OCI-LY1 (cell line): ENCODE measurements at regions not wholly inside any gene's neighbourhood (a gene's known extent, or its start where the extent isn't known, plus 50 kb on each side); places are given as distances from the start of the nearest gene placed in this dataset.

Experiments used
- H2AFZ ChIP-seq: fragments of 200-600 bp; sonication (generic), shearing (Covaris generic); 2 replicates; pipeline ENCODE4 v1.6.0; 2014; ENCODE audit warnings: antibody characterized with exemption, mild to moderate bottlenecking, low read length
- H3F3A ChIP-seq: fragments of 200-600 bp; sonication (generic), shearing (Covaris generic); 2 replicates; pipeline ENCODE4 v1.6.0; 2014; ENCODE audit warnings: mild to moderate bottlenecking, antibody characterized with exemption, low read length, moderate library complexity; ENCODE audit not compliant: insufficient read depth
- H3K27ac ChIP-seq: fragments of 200-600 bp; sonication (generic); 2 replicates; pipeline ENCODE4 v1.5.1; 2014; ENCODE audit warnings: low read length, mixed run types, mild to moderate bottlenecking, low read depth; ENCODE audit not compliant: poor library complexity, severe bottlenecking
- H3K27me3 ChIP-seq: fragments of 200-600 bp; sonication (generic); 2 replicates; pipeline ENCODE4 v1.6.0; 2014; ENCODE audit warnings: antibody characterized with exemption, mild to moderate bottlenecking, low read length, moderate library complexity; ENCODE audit not compliant: insufficient read depth
- H3K36me3 ChIP-seq: fragments of 200-600 bp; sonication (generic); 2 replicates; pipeline ENCODE4 v1.6.1; 2014; ENCODE audit warnings: mild to moderate bottlenecking, antibody characterized with exemption, low read length, moderate library complexity, mixed read lengths; ENCODE audit not compliant: insufficient read depth
- H3K4me1 ChIP-seq: fragments of 200-600 bp; sonication (generic); 2 replicates; pipeline ENCODE4 v1.5.1; 2014; ENCODE audit warnings: mild to moderate bottlenecking, low read length, moderate library complexity; ENCODE audit not compliant: insufficient read depth, severe bottlenecking
- H3K4me2 ChIP-seq: fragments of 200-600 bp; sonication (generic), shearing (Covaris generic); 2 replicates; pipeline ENCODE4 v1.6.1; 2014; ENCODE audit warnings: low read length
- H3K4me3 ChIP-seq: fragments of 200-600 bp; sonication (generic); 2 replicates; pipeline ENCODE4 v1.5.1; 2014; ENCODE audit warnings: low read length, low read depth, mild to moderate bottlenecking, mixed read lengths; ENCODE audit not compliant: poor library complexity, severe bottlenecking
- H3K79me2 ChIP-seq: fragments of 200-600 bp; shearing (Covaris generic); 2 replicates; pipeline ENCODE4 v1.6.1; 2016; ENCODE audit warnings: mixed run types, low read length, mixed read lengths; ENCODE audit not compliant: insufficient read depth
- H3K9ac ChIP-seq: fragments of 200-600 bp; sonication (generic), shearing (Covaris generic); 2 replicates; pipeline ENCODE4 v1.6.1; 2014; ENCODE audit warnings: mild to moderate bottlenecking, low read length, mixed read lengths
- H3K9me2 ChIP-seq: fragments of 200-600 bp; sonication (generic), shearing (Covaris generic); 2 replicates; pipeline ENCODE4 v1.6.1; 2014; ENCODE audit warnings: low read depth, mild to moderate bottlenecking, low read length, mixed read lengths
- H3K9me3 ChIP-seq: fragments of 200-600 bp; shearing (Covaris generic); 2 replicates; pipeline ENCODE4 v1.6.1; 2014; ENCODE audit warnings: low read length, mixed read lengths
- H4K20me1 ChIP-seq: fragments of 200-600 bp; sonication (generic), shearing (Covaris generic); 2 replicates; pipeline ENCODE4 v1.6.0; 2016; ENCODE audit warnings: mild to moderate bottlenecking, low read length; ENCODE audit not compliant: insufficient read depth
- EZH2 ChIP-seq: fragments of 200-600 bp; sonication (generic), shearing (Covaris generic); IDR thresholded peaks from 2 replicates; pipeline ENCODE4 v1.8.0; 2017; ENCODE audit warnings: borderline replicate concordance, mixed run types, mild to moderate bottlenecking, antibody characterized with exemption, low read length, moderate library complexity, mixed read lengths
- TF ChIP-seq, protein P1 (sequence below): fragments of 200-600 bp; sonication (generic), shearing (Covaris generic); IDR thresholded peaks from 2 replicates; pipeline ENCODE4 v1.5.1; 2017; ENCODE audit warnings: mild to moderate bottlenecking, antibody characterized with exemption, low read length, moderate library complexity, mixed read lengths

DNA sequence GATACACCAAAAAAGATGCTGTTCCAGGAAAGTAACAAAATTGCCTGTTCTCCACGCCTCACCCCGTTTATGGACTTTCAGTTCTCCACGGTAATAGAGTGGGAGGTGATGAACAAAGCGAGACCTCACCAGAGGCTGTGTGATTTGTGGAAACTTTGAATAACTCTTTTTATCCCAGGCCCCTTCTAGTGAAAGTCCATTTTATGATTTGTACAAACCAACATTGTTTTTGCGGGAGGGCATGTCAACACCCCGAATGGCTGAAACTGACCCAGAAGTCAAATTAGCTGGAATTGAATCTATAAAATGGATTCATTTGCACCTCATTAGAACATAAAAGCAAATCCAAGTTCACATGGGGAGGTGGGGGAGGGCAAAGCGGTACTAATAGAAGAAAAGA is 517.8 kb downstream of the CDH26 start:
- no peaks in the 10 kb centered on the region for H3K9me3 ChIP-seq
- H3K9ac ChIP-seq: no peak overlapping the region
- no peak overlapping the region for H3K4me2 ChIP-seq
- no peaks in the 10 kb centered on the region for H3K9me2 ChIP-seq
- H3K27ac ChIP-seq: no peak overlapping the region
- no peaks in the 10 kb centered on the region for H3F3A ChIP-seq
- no peaks in the 10 kb centered on the region for H3K79me2 ChIP-seq
- H3K36me3 ChIP-seq: no peaks in the 10 kb centered on the region
- H3K4me1 ChIP-seq: no peaks in the 10 kb centered on the region
- no peak overlapping the region for H2AFZ ChIP-seq
- H3K27me3 ChIP-seq: no peaks in the 10 kb centered on the region
- no peak for TF ChIP-seq EZH2
- TF ChIP-seq, protein P1, sequence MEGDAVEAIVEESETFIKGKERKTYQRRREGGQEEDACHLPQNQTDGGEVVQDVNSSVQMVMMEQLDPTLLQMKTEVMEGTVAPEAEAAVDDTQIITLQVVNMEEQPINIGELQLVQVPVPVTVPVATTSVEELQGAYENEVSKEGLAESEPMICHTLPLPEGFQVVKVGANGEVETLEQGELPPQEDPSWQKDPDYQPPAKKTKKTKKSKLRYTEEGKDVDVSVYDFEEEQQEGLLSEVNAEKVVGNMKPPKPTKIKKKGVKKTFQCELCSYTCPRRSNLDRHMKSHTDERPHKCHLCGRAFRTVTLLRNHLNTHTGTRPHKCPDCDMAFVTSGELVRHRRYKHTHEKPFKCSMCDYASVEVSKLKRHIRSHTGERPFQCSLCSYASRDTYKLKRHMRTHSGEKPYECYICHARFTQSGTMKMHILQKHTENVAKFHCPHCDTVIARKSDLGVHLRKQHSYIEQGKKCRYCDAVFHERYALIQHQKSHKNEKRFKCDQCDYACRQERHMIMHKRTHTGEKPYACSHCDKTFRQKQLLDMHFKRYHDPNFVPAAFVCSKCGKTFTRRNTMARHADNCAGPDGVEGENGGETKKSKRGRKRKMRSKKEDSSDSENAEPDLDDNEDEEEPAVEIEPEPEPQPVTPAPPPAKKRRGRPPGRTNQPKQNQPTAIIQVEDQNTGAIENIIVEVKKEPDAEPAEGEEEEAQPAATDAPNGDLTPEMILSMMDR: no peak
- H3K4me3 ChIP-seq: no peak overlapping the region
- H4K20me1 ChIP-seq: no peaks in the 10 kb centered on the region

DNA sequence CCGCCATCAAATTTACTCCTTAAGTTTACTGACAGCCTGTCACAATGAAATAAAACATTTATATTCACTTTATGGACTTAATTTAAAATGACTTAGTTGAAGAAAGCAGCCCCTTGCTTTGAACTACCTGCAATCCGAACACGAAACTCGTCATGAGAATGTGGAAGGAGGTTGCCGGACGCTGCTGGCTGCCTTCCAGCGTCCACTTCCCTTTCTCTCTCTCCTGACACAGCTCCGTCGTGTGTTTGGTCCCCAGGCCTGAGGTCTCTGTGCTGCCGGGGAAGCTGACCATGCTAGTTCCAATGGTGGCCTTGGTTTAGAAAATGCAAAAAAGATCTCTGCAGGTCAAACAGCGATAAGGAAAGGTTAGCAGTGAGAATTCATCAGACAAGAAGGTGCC is 519.7 kb downstream of the CDH26 start:
- no peaks in the 10 kb centered on the region for H3K4me1 ChIP-seq
- H3F3A ChIP-seq: no peaks in the 10 kb centered on the region
- no peaks in the 10 kb centered on the region for H3K36me3 ChIP-seq
- no peak overlapping the region for H3K4me2 ChIP-seq
- no peak overlapping the region for H2AFZ ChIP-seq
- no peak overlapping the region for H3K4me3 ChIP-seq
- H3K9me3 ChIP-seq: no peaks in the 10 kb centered on the region
- no peaks in the 10 kb centered on the region for H3K27me3 ChIP-seq
- TF ChIP-seq, protein P1: no peak
- no peak for TF ChIP-seq EZH2
- no peaks in the 10 kb centered on the region for H3K9me2 ChIP-seq
- no peaks in the 10 kb centered on the region for H4K20me1 ChIP-seq
- no peaks in the 10 kb centered on the region for H3K79me2 ChIP-seq
- no peak overlapping the region for H3K9ac ChIP-seq
- no peak overlapping the region for H3K27ac ChIP-seq

DNA sequence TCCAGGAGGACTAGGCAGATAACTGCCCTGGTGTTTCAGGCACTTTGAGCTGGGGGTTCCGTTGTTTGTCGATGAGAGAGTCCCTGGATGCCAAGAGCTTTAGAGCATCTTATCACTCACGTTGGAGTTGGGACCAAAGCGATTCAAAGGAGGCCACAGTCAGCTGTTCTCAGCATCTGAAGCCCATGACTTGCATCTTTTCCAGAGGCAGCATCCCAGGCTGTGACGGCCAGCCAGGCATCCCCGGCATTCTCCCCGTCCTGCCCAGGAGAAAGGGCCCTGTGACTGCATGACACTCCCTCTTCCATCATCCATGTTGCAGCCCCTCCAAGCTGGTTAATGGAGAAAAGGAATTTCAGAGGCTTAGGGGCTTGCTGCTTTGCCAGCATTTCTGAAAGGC is 520.3 kb downstream of the CDH26 start:
- no peaks in the 10 kb centered on the region for H3K9me3 ChIP-seq
- H4K20me1 ChIP-seq: no peaks in the 10 kb centered on the region
- no peak overlapping the region for H3K9ac ChIP-seq
- no peak overlapping the region for H3K4me2 ChIP-seq
- no peaks in the 10 kb centered on the region for H3K9me2 ChIP-seq
- no peaks in the 10 kb centered on the region for H3K79me2 ChIP-seq
- no peaks in the 10 kb centered on the region for H3K27me3 ChIP-seq
- no peak overlapping the region for H3K4me3 ChIP-seq
- H3K4me1 ChIP-seq: no peaks in the 10 kb centered on the region
- no peak for TF ChIP-seq EZH2
- TF ChIP-seq, protein P1: no peak
- no peaks in the 10 kb centered on the region for H3F3A ChIP-seq
- H3K36me3 ChIP-seq: no peaks in the 10 kb centered on the region
- no peak overlapping the region for H2AFZ ChIP-seq
- H3K27ac ChIP-seq: no peak overlapping the region
